ENCODE measurements at regions not wholly inside any gene's neighbourhood (a gene's known extent, or its start where the extent isn't known, plus 50 kb on each side); places are given as distances from the start of the nearest gene placed in this dataset.
"Not testable (repeated sequence)": the region's sequence is repeated elsewhere in the genome, so short reads cannot be mapped to it uniquely, and the experiment has no call there.

GRCh38 chr1:192911896-192912656 lies 103.2 kb downstream of the RGS2 start:
- TF ChIP-seq EZH2 (IDR thresholded peaks at IDR 0.05); POLR2AphosphoS5 (IDR thresholded peaks at IDR 0.05; ENCODE audit: borderline replicate concordance, low read depth, low read length): not testable (repeated sequence)

All from SK-N-MC (cell line).